GM12878 (cell line): ENCODE measurements at regions not wholly inside any gene's neighbourhood (a gene's known extent, or its start where the extent isn't known, plus 50 kb on each side); places are given as distances from the start of the nearest gene placed in this dataset.

Source experiments
- ATAC-seq: fragments of 200-7000 bp; cut with Tn5 transposase; 3 replicates; pipeline ENCODE4 v1.9.1; 2020; ENCODE audit warnings: mild to moderate bottlenecking, moderate library complexity
- BruUV-seq: library from RNA; stranded (reverse); fragments of 400-500 nt; replicated peaks from 2 replicates; lab custom pipeline; 2021; lab: Mats Ljungman, UMichigan
- CTCF ChIA-PET: fragments of 300-600 bp; sonication (Branson Sonifier 250); formaldehyde crosslinking; extraction: SDS; loops from one replicate; lab custom pipeline; 2021; ENCODE audit warnings: inconsistent platforms; lab: Yijun Ruan, JAX
- POLR2A ChIA-PET: fragments of 350-600 bp; formaldehyde crosslinking; extraction: SDS; loops from one replicate; lab custom pipeline; 2021; ENCODE audit warnings: inconsistent platforms; lab: Charles Lee
- RAD21 ChIA-PET: fragments of 300-600 bp; sonication (Branson Sonifier 250); formaldehyde crosslinking; loops from one replicate; lab custom pipeline; 2023; ENCODE audit warnings: antibody characterized with exemption; ENCODE audit not compliant: unreplicated experiment; lab: Charles Lee
- SMC1A ChIA-PET: fragments of 300-600 bp; sonication (Branson Sonifier 250); formaldehyde crosslinking; loops from one replicate; lab custom pipeline; 2023; ENCODE audit not compliant: unreplicated experiment, uncharacterized antibody; lab: Charles Lee
- DNase-seq: peaks from one replicate; pipeline ENCODE4 v3.0.0-alpha.2; 2011; ENCODE audit warnings: low read depth, low spot score
- FAIRE-seq: peaks from 3 replicates; lab custom pipeline; 2011; peaks lifted over from hg19 to GRCh38; lab: Jason Lieb, UNC
- H2AFZ ChIP-seq: 2 replicates; pipeline ENCODE4 v1.6.0; 2011; ENCODE audit warnings: low read depth, low read length, control low read depth; ENCODE audit not compliant: control insufficient read depth
- H3K27ac ChIP-seq: 2 replicates; pipeline ENCODE4 v1.5.1; 2011; ENCODE audit warnings: control low read depth; ENCODE audit not compliant: control insufficient read depth, insufficient read depth
- H3K27me3 ChIP-seq, 2 experiments: replicated peaks in 1 of 2; 2 replicates each; pipeline versions ENCODE4 v1.6.0 to v1.6.1; 2011; ENCODE audit warnings: low read length in 1 of 2; ENCODE audit not compliant: control insufficient read depth in 2 of 2, insufficient read depth in 2 of 2
- H3K36me3 ChIP-seq, 2 experiments: 2 replicates each; pipeline ENCODE4 v1.5.1; 2011; ENCODE audit warnings: low read length in 1 of 2; ENCODE audit not compliant: control insufficient read depth in 2 of 2, insufficient read depth in 2 of 2
- H3K4me1 ChIP-seq: 2 replicates; pipeline ENCODE4 v1.6.1; 2011; ENCODE audit warnings: mild to moderate bottlenecking, low read length, moderate library complexity, mixed read lengths; ENCODE audit not compliant: control insufficient read depth, insufficient read depth
- H3K4me2 ChIP-seq: 2 replicates; pipeline ENCODE4 v1.6.0; 2011; ENCODE audit warnings: control low read depth; ENCODE audit not compliant: control insufficient read depth, insufficient read depth
- H3K4me3 ChIP-seq: fragments of 200-600 bp; sonication (generic); 2 replicates; pipeline ENCODE4 v1.5.1; 2016
- H3K79me2 ChIP-seq: 2 replicates; pipeline ENCODE4 v1.6.0; 2011; ENCODE audit warnings: low read length; ENCODE audit not compliant: control insufficient read depth, insufficient read depth
- H3K9ac ChIP-seq: 2 replicates; pipeline ENCODE4 v1.8.0; 2011; ENCODE audit warnings: low read length, control low read depth, mixed read lengths; ENCODE audit not compliant: control insufficient read depth, insufficient read depth
- H3K9me3 ChIP-seq: replicated peaks from 3 replicates; pipeline ENCODE4 v1.5.1; 2011; ENCODE audit warnings: mild to moderate bottlenecking, low read length; ENCODE audit not compliant: control insufficient read depth, insufficient read depth
- H4K20me1 ChIP-seq: 2 replicates; pipeline ENCODE4 v1.6.0; 2011; ENCODE audit not compliant: control insufficient read depth, insufficient read depth
- CBX5 ChIP-seq: sonication (generic); IDR thresholded peaks from 2 replicates; pipeline ENCODE4 v1.6.1; 2016; ENCODE audit warnings: low read depth, moderate library complexity, mild to moderate bottlenecking, inconsistent platforms
- IKZF1 ChIP-seq: fragments of 450-650 bp; conservative IDR thresholded peaks from 2 replicates; pipeline ENCODE4 v1.6.1; 2017; ENCODE audit warnings: antibody characterized with exemption, mild to moderate bottlenecking
- MEF2A ChIP-seq: IDR thresholded peaks from 2 replicates; pipeline ENCODE4 v1.6.1; 2011; ENCODE audit warnings: low read depth, mild to moderate bottlenecking, low read length, moderate library complexity; ENCODE audit not compliant: insufficient read depth
- MYC ChIP-seq: IDR thresholded peaks from 2 replicates; pipeline ENCODE4 v1.6.1; 2011; ENCODE audit warnings: mild to moderate bottlenecking, low read length, moderate library complexity, inconsistent platforms; ENCODE audit not compliant: insufficient read depth, insufficient replicate concordance, insufficient read length, severe bottlenecking
- NFIC ChIP-seq: IDR thresholded peaks from 2 replicates; pipeline ENCODE4 v1.6.1; 2012; ENCODE audit warnings: low read depth, mild to moderate bottlenecking, inconsistent platforms, low read length, moderate library complexity
- NRF1 ChIP-seq: conservative IDR thresholded peaks from 2 replicates; pipeline ENCODE4 v1.6.1; 2011; ENCODE audit warnings: mild to moderate bottlenecking, low read depth, low read length, improper control_type of control experiment
- POLR2AphosphoS5 ChIP-seq: IDR thresholded peaks from 2 replicates; pipeline ENCODE4 v1.6.1; 2011; ENCODE audit warnings: mild to moderate bottlenecking, low read length, inconsistent platforms
- SMC3 ChIP-seq: IDR thresholded peaks from 2 replicates; pipeline ENCODE4 v1.6.1; 2011; ENCODE audit warnings: low read length, improper control_type of control experiment, borderline replicate concordance
- STAT1 ChIP-seq: fragments of 450-650 bp; conservative IDR thresholded peaks from 2 replicates; pipeline ENCODE4 v1.6.1; 2014; ENCODE audit warnings: antibody characterized with exemption, mild to moderate bottlenecking
- SUPT20H ChIP-seq: IDR thresholded peaks from 2 replicates; pipeline ENCODE4 v1.6.1; 2011; ENCODE audit warnings: low read depth, mild to moderate bottlenecking, low read length, moderate library complexity, borderline replicate concordance; ENCODE audit not compliant: control insufficient read depth
- TCF7 ChIP-seq: IDR thresholded peaks from 2 replicates; pipeline ENCODE4 v1.6.1; 2014; ENCODE audit warnings: antibody characterized with exemption, borderline replicate concordance
- YBX1 ChIP-seq: fragments of 450-650 bp; IDR thresholded peaks from 2 replicates; pipeline ENCODE4 v1.6.1; 2016; ENCODE audit warnings: antibody characterized with exemption
- ZNF24 ChIP-seq: fragments of 450-650 bp; IDR thresholded peaks from 2 replicates; pipeline ENCODE4 v1.6.1; 2017; ENCODE audit warnings: antibody characterized with exemption, mild to moderate bottlenecking
- ZNF384 ChIP-seq: IDR thresholded peaks from 2 replicates; pipeline ENCODE4 v1.6.1; 2012; ENCODE audit warnings: low read depth, mild to moderate bottlenecking, low read length, improper control_type of control experiment, borderline replicate concordance
- WGBS: methylation state at CpG from one replicate; pipeline ENCODE4 v1.1.6; 2016; ENCODE audit warnings: low lambda C conversion rate; ENCODE audit not compliant: insufficient replicate concordance, insufficient coverage; ENCODE audit errors: missing lambda C conversion rate; 5-methylcytosine and 5-hydroxymethylcytosine counted together
- in situ Hi-C: fragments of 300-500 bp; cut with MboI; formaldehyde crosslinking; loops from 9 replicates; pipeline ENCODE4 v1.14.3; 2018; ENCODE audit warnings: mixed read lengths
- intact Hi-C: fragments of 100-400 bp; cut with micrococcal nuclease; formaldehyde crosslinking; loops from one replicate; pipeline ENCODE4 v1.14.2; 2022; ENCODE audit not compliant: unreplicated experiment
- TF ChIP-seq, protein P1 (sequence below): fragments of 450-650 bp; IDR thresholded peaks from 2 replicates; pipeline ENCODE4 v1.6.1; 2017; ENCODE audit warnings: mild to moderate bottlenecking, moderate library complexity
- TF ChIP-seq, protein P2 (sequence below): IDR thresholded peaks from 2 replicates; pipeline ENCODE4 v1.6.1; 2012; ENCODE audit warnings: mild to moderate bottlenecking, low read depth, low read length

- TF ChIP-seq SUPT20H, result no peak
Observed at GRCh38 chr18:70762812-70763211, 474.0 kb downstream of the SOCS6 start (continued).

- H2AFZ ChIP-seq, result no peak overlapping the region
- H3K4me3 ChIP-seq, result no peak overlapping the region
- H4K20me1 ChIP-seq, result no peaks in the 10 kb centered on the region
- in situ Hi-C loops (no loop called here), intact Hi-C loops (no loop called here)
- no peak overlapping the region for H3K27ac ChIP-seq
- H3K4me2 ChIP-seq, result no peak overlapping the region
- POLR2A ChIA-PET, result no interaction called here
- no peaks in the 10 kb centered on the region for H3K79me2 ChIP-seq
- RAD21 ChIA-PET, result no interaction called here
- no peak for TF ChIP-seq MEF2A
- no peak for TF ChIP-seq POLR2AphosphoS5
- no peak for TF ChIP-seq YBX1
- no peak for TF ChIP-seq CBX5
- no peak for TF ChIP-seq ZNF384
- no peak for TF ChIP-seq MYC
- no peak for TF ChIP-seq NFIC
- TF ChIP-seq STAT1, result no peak
- TF ChIP-seq SMC3, result no peak
- no peak for TF ChIP-seq NRF1
- TF ChIP-seq, protein P1, sequence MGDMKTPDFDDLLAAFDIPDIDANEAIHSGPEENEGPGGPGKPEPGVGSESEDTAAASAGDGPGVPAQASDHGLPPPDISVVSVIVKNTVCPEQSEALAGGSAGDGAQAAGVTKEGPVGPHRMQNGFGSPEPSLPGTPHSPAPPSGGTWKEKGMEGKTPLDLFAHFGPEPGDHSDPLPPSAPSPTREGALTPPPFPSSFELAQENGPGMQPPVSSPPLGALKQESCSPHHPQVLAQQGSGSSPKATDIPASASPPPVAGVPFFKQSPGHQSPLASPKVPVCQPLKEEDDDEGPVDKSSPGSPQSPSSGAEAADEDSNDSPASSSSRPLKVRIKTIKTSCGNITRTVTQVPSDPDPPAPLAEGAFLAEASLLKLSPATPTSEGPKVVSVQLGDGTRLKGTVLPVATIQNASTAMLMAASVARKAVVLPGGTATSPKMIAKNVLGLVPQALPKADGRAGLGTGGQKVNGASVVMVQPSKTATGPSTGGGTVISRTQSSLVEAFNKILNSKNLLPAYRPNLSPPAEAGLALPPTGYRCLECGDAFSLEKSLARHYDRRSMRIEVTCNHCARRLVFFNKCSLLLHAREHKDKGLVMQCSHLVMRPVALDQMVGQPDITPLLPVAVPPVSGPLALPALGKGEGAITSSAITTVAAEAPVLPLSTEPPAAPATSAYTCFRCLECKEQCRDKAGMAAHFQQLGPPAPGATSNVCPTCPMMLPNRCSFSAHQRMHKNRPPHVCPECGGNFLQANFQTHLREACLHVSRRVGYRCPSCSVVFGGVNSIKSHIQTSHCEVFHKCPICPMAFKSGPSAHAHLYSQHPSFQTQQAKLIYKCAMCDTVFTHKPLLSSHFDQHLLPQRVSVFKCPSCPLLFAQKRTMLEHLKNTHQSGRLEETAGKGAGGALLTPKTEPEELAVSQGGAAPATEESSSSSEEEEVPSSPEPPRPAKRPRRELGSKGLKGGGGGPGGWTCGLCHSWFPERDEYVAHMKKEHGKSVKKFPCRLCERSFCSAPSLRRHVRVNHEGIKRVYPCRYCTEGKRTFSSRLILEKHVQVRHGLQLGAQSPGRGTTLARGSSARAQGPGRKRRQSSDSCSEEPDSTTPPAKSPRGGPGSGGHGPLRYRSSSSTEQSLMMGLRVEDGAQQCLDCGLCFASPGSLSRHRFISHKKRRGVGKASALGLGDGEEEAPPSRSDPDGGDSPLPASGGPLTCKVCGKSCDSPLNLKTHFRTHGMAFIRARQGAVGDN, result no peak
- TF ChIP-seq IKZF1, result no peak
- no peak for TF ChIP-seq ZNF24
- no peak for TF ChIP-seq TCF7
- TF ChIP-seq, protein P2, sequence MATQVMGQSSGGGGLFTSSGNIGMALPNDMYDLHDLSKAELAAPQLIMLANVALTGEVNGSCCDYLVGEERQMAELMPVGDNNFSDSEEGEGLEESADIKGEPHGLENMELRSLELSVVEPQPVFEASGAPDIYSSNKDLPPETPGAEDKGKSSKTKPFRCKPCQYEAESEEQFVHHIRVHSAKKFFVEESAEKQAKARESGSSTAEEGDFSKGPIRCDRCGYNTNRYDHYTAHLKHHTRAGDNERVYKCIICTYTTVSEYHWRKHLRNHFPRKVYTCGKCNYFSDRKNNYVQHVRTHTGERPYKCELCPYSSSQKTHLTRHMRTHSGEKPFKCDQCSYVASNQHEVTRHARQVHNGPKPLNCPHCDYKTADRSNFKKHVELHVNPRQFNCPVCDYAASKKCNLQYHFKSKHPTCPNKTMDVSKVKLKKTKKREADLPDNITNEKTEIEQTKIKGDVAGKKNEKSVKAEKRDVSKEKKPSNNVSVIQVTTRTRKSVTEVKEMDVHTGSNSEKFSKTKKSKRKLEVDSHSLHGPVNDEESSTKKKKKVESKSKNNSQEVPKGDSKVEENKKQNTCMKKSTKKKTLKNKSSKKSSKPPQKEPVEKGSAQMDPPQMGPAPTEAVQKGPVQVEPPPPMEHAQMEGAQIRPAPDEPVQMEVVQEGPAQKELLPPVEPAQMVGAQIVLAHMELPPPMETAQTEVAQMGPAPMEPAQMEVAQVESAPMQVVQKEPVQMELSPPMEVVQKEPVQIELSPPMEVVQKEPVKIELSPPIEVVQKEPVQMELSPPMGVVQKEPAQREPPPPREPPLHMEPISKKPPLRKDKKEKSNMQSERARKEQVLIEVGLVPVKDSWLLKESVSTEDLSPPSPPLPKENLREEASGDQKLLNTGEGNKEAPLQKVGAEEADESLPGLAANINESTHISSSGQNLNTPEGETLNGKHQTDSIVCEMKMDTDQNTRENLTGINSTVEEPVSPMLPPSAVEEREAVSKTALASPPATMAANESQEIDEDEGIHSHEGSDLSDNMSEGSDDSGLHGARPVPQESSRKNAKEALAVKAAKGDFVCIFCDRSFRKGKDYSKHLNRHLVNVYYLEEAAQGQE, result no peak
- FAIRE-seq (no peak), DNase-seq (no peak), ATAC-seq (no peak)
- H3K27me3 ChIP-seq, result no peaks in the 10 kb centered on the region
- 45% methylated on average over 6 of the region's 6 CpGs for WGBS
- no peak overlapping the region for H3K9ac ChIP-seq
- H3K4me1 ChIP-seq, result no peaks in the 10 kb centered on the region
- CTCF ChIA-PET, result no interaction called here
- no TSS peak for BruUV-seq
- H3K36me3 ChIP-seq, result no peaks in the 10 kb centered on the region
- SMC1A ChIA-PET, result no interaction called here
- no peaks in the 10 kb centered on the region for H3K9me3 ChIP-seq
Observed at GRCh38 chr18:70758780-70759179, 469.9 kb downstream of the SOCS6 start.
